ENCODE measurements at regions not wholly inside any gene's neighbourhood (a gene's known extent, or its start where the extent isn't known, plus 50 kb on each side); places are given as distances from the start of the nearest gene placed in this dataset.
"Not testable (repeated sequence)": the region's sequence is repeated elsewhere in the genome, so short reads cannot be mapped to it uniquely, and the experiment has no call there.

GRCh38 chr2:18939740-18940139 is 350.4 kb upstream of the NT5C1B start:
- H2AFZ ChIP-seq (ENCODE audit: low read length); H3K27ac ChIP-seq (ENCODE audit: extremely low read length, insufficient read depth, low read length); H3K4me2 ChIP-seq (ENCODE audit: low read depth, low read length); H4K20me1 ChIP-seq (ENCODE audit: insufficient read depth, low read length); BruUV-seq (replicated peaks); in situ Hi-C loops (cut with HindIII; ENCODE audit: extremely low pct_ligation_motif_present, low pct_unique_long_range_greater_than_20kb); H3K9ac ChIP-seq (ENCODE audit: insufficient read depth, low read depth, low read length); H3K4me3 ChIP-seq (replicated peaks in 1 of 3; ENCODE audit: insufficient read depth in 1 of 3, low read depth in 2 of 3, low read length in 3 of 3); intact Hi-C loops (cut with micrococcal nuclease; ENCODE audit: unreplicated experiment); H3K79me2 ChIP-seq (ENCODE audit: insufficient read depth, low read length); POLR2A ChIA-PET; H3K27me3 ChIP-seq (ENCODE audit: control insufficient read depth in 1 of 2, insufficient read depth in 2 of 2, low read length in 2 of 2); H3K4me1 ChIP-seq (ENCODE audit: insufficient read depth, low read length); H3K36me3 ChIP-seq (replicated peaks in 1 of 2; ENCODE audit: control insufficient read depth in 1 of 2, insufficient read depth in 2 of 2, low read length in 2 of 2); H3K9me3 ChIP-seq (ENCODE audit: low read length); CTCF ChIA-PET (ENCODE audit: low intra/inter-chr PET ratio, low total read pairs); ATAC-seq; DNase-seq (ENCODE audit: low spot score): not testable (repeated sequence)
- FAIRE-seq, result peak; percentile 85
- 29% methylated on average over 4 of the region's 5 CpGs for WGBS (ENCODE audit: low lambda C conversion rate)

- H2AFZ ChIP-seq (ENCODE audit: low read length), result no peak overlapping the region
- no peak overlapping the region for H3K4me3 ChIP-seq (replicated peaks in 1 of 3; ENCODE audit: insufficient read depth in 1 of 3, low read depth in 2 of 3, low read length in 3 of 3)
- TF ChIP-seq KMT2A (CRISPR knock-in tag; IDR thresholded peaks at IDR 0.05), result no peak
- no peak for TF ChIP-seq CENPT (CRISPR knock-in tag; IDR thresholded peaks at IDR 0.05; ENCODE audit: low read depth)
- no peak for TF ChIP-seq AGO1 (IDR thresholded peaks at IDR 0.05; ENCODE audit: low read depth, low read length, poor library complexity, severe bottlenecking)
- no peaks in the 10 kb centered on the region for H3K36me3 ChIP-seq (replicated peaks in 1 of 2; ENCODE audit: control insufficient read depth in 1 of 2, insufficient read depth in 2 of 2, low read length in 2 of 2)
- ChIA-PET POLR2A (no interaction called here), CTCF (ENCODE audit: low intra/inter-chr PET ratio, low total read pairs) (no interaction called here)
- intact Hi-C loops (cut with micrococcal nuclease; ENCODE audit: unreplicated experiment), result no loop called here
- no peak for DNase-seq (ENCODE audit: low spot score)
- no peak for FAIRE-seq
- in situ Hi-C loops (cut with HindIII; ENCODE audit: extremely low pct_ligation_motif_present, low pct_unique_long_range_greater_than_20kb), result no loop called here
- no peaks in the 10 kb centered on the region for H3K79me2 ChIP-seq (ENCODE audit: insufficient read depth, low read length)
- ATAC-seq, result no peak
- no peaks in the 10 kb centered on the region for H4K20me1 ChIP-seq (ENCODE audit: insufficient read depth, low read length)
- H3K9me3 ChIP-seq (ENCODE audit: low read length), result no peaks in the 10 kb centered on the region
- no peak overlapping the region for H3K4me2 ChIP-seq (ENCODE audit: low read depth, low read length)
- no peak overlapping the region for H3K27ac ChIP-seq (ENCODE audit: extremely low read length, insufficient read depth, low read length)
- no peaks in the 10 kb centered on the region for H3K4me1 ChIP-seq (ENCODE audit: insufficient read depth, low read length)
- no peak overlapping the region for H3K9ac ChIP-seq (ENCODE audit: insufficient read depth, low read depth, low read length)
- WGBS (ENCODE audit: low lambda C conversion rate), result 65% methylated on average over 1 of the region's 1 CpG
- no TSS peak for BruUV-seq (replicated peaks)
- no peaks in the 10 kb centered on the region for H3K27me3 ChIP-seq (ENCODE audit: control insufficient read depth in 1 of 2, insufficient read depth in 2 of 2, low read length in 2 of 2)
Measured at GRCh38 chr2:18934886-18935285, 345.5 kb upstream of the NT5C1B start.

- BruUV-seq (replicated peaks), result no TSS peak
- 50% methylated on average over 4 of the region's 4 CpGs for WGBS (ENCODE audit: low lambda C conversion rate)
- Histone ChIP-seq H3K4me1 (ENCODE audit: insufficient read depth, low read length) (peaks cover 3% of the 10 kb centered on the region), H3K9me3 (ENCODE audit: low read length) (no peaks in the 10 kb centered on the region), H4K20me1 (ENCODE audit: insufficient read depth, low read length) (no peaks in the 10 kb centered on the region), H3K27ac (ENCODE audit: extremely low read length, insufficient read depth, low read length) (no peak overlapping the region), H3K4me2 (ENCODE audit: low read depth, low read length) (no peak overlapping the region), H2AFZ (ENCODE audit: low read length) (no peak overlapping the region), H3K36me3 (replicated peaks in 1 of 2; ENCODE audit: control insufficient read depth in 1 of 2, insufficient read depth in 2 of 2, low read length in 2 of 2) (no peaks in the 10 kb centered on the region), H3K4me3 (replicated peaks in 1 of 3; ENCODE audit: insufficient read depth in 1 of 3, low read depth in 2 of 3, low read length in 3 of 3) (no peak overlapping the region), H3K9ac (ENCODE audit: insufficient read depth, low read depth, low read length) (no peak overlapping the region), H3K27me3 (ENCODE audit: control insufficient read depth in 1 of 2, insufficient read depth in 2 of 2, low read length in 2 of 2) (no peaks in the 10 kb centered on the region), H3K79me2 (ENCODE audit: insufficient read depth, low read length) (no peaks in the 10 kb centered on the region)
- ChIA-PET CTCF (ENCODE audit: low intra/inter-chr PET ratio, low total read pairs) (no interaction called here), POLR2A (no interaction called here)
- in situ Hi-C loops (cut with HindIII; ENCODE audit: extremely low pct_ligation_motif_present, low pct_unique_long_range_greater_than_20kb) (no loop called here), intact Hi-C loops (cut with micrococcal nuclease; ENCODE audit: unreplicated experiment) (no loop called here)
- ATAC-seq (no peak), FAIRE-seq (no peak), DNase-seq (ENCODE audit: low spot score) (no peak)
- no peak for TF ChIP-seq NFYB (CRISPR knock-in tag; IDR thresholded peaks at IDR 0.05)
- TF ChIP-seq RBM22 (optimal IDR thresholded peaks at IDR 0.05; ENCODE audit: low read length), result no peak
- TF ChIP-seq KLF11 (CRISPR knock-in tag; IDR thresholded peaks at IDR 0.05), result no peak
- TF ChIP-seq FOXO1 (CRISPR knock-in tag; IDR thresholded peaks at IDR 0.05), result no peak
- TF ChIP-seq MBD4 (IDR thresholded peaks at IDR 0.05; ENCODE audit: borderline replicate concordance, low read length), result no peak
- no peak for TF ChIP-seq ZNF746 (CRISPR knock-in tag; IDR thresholded peaks at IDR 0.05)
- TF ChIP-seq RFX1 (IDR thresholded peaks at IDR 0.05), result no peak
- no peak for TF ChIP-seq CCDC6 (CRISPR knock-in tag; IDR thresholded peaks at IDR 0.05)
- TF ChIP-seq LBX2 (CRISPR knock-in tag; IDR thresholded peaks at IDR 0.05; ENCODE audit: borderline replicate concordance), result no peak
- no peak for TF ChIP-seq SIX1 (CRISPR knock-in tag; IDR thresholded peaks at IDR 0.05; ENCODE audit: borderline replicate concordance)
- TF ChIP-seq ZNF329 (CRISPR knock-in tag; IDR thresholded peaks at IDR 0.05; ENCODE audit: low read depth), result no peak
Measured at GRCh38 chr2:18932853-18933252, 343.5 kb upstream of the NT5C1B start.
